HepG2 (cell line): ENCODE measurements at regions not wholly inside any gene's neighbourhood (a gene's known extent, or its start where the extent isn't known, plus 50 kb on each side); places are given as distances from the start of the nearest gene placed in this dataset.

ENCODE experiments used
- ARID3A ChIP-seq: IDR thresholded peaks from 2 replicates; pipeline ENCODE4 v1.6.1; 2012; ENCODE audit warnings: low read depth, low read length, improper control_type of control experiment
- HNF1B ChIP-seq: sonication (generic); formaldehyde crosslinking; IDR thresholded peaks from 2 replicates; pipeline ENCODE4 v1.5.1; 2020; ENCODE audit warnings: mild to moderate bottlenecking, moderate library complexity, missing genetic modification reagents
- MEF2D ChIP-seq: sonication (generic); formaldehyde crosslinking; IDR thresholded peaks from 2 replicates; pipeline ENCODE4 v1.5.1; 2020; ENCODE audit warnings: mild to moderate bottlenecking, missing genetic modification reagents
- MXD4 ChIP-seq: IDR thresholded peaks from 2 replicates; pipeline ENCODE4 v1.6.1; 2016; ENCODE audit warnings: mild to moderate bottlenecking, missing biosample characterization, missing genetic modification reagents
- NFE2L1 ChIP-seq: sonication (generic); formaldehyde crosslinking; IDR thresholded peaks from 2 replicates; pipeline ENCODE4 v1.4.0; 2020; ENCODE audit warnings: missing genetic modification reagents, mild to moderate bottlenecking, borderline replicate concordance
- RARA ChIP-seq: IDR thresholded peaks from 2 replicates; pipeline ENCODE4 v1.6.1; 2016; ENCODE audit warnings: missing genetic modification reagents, missing compliant biosample characterization
- REPIN1 ChIP-seq: sonication (generic); formaldehyde crosslinking; IDR thresholded peaks from 2 replicates; pipeline ENCODE4 v1.8.0; 2022; ENCODE audit warnings: missing genetic modification reagents, low read depth, mild to moderate bottlenecking, borderline replicate concordance
- SMARCC2 ChIP-seq: fragments of 450-650 bp; IDR thresholded peaks from 2 replicates; pipeline ENCODE4 v1.6.1; 2017; ENCODE audit warnings: antibody characterized with exemption, mild to moderate bottlenecking
- SOX6 ChIP-seq, 2 experiments: fragments of 450-650 bp in 1 of 2; sonication (generic) in 1 of 2; formaldehyde crosslinking in 1 of 2; IDR thresholded peaks; 2 replicates each; pipeline versions ENCODE4 v1.4.0 to v1.6.1; 2017 to 2020; ENCODE audit warnings: antibody characterized with exemption in 1 of 2, mild to moderate bottlenecking in 1 of 2, missing genetic modification reagents in 1 of 2
- ZBTB14 ChIP-seq: sonication (generic); formaldehyde crosslinking; IDR thresholded peaks from 2 replicates; pipeline ENCODE4 v1.4.0; 2020; ENCODE audit warnings: missing genetic modification reagents
- ZBTB39 ChIP-seq: sonication (generic); formaldehyde crosslinking; IDR thresholded peaks from 2 replicates; pipeline ENCODE4 v1.5.0; 2020; ENCODE audit warnings: missing genetic modification reagents
- ZFAT ChIP-seq: sonication (generic); formaldehyde crosslinking; conservative IDR thresholded peaks from 2 replicates; pipeline ENCODE4 v1.8.1; 2023; ENCODE audit warnings: missing genetic modification reagents, inconsistent platforms
- ZNF205 ChIP-seq: IDR thresholded peaks from 2 replicates; pipeline ENCODE4 v1.6.1; 2018; ENCODE audit warnings: missing biosample characterization, missing genetic modification reagents
- ZNF232 ChIP-seq: sonication (generic); formaldehyde crosslinking; IDR thresholded peaks from 2 replicates; pipeline ENCODE4 v1.4.0; 2020; ENCODE audit warnings: missing genetic modification reagents, borderline replicate concordance
- ZNF253 ChIP-seq: sonication (generic); formaldehyde crosslinking; IDR thresholded peaks from 2 replicates; pipeline ENCODE4 v1.8.0; 2022; ENCODE audit warnings: mild to moderate bottlenecking, missing genetic modification reagents, borderline replicate concordance
- ZNF260 ChIP-seq: sonication (generic); formaldehyde crosslinking; IDR thresholded peaks from 2 replicates; pipeline ENCODE4 v1.4.0; 2020; ENCODE audit warnings: missing genetic modification reagents, low read depth, mild to moderate bottlenecking, borderline replicate concordance
- ZNF354B ChIP-seq: sonication (generic); formaldehyde crosslinking; IDR thresholded peaks from 2 replicates; pipeline ENCODE4 v1.8.0; 2022; ENCODE audit warnings: mild to moderate bottlenecking, missing genetic modification reagents
- ZNF672 ChIP-seq: sonication (generic); formaldehyde crosslinking; IDR thresholded peaks from 2 replicates; pipeline ENCODE4 v1.8.1; 2022; ENCODE audit warnings: missing genetic modification reagents
- TF ChIP-seq, protein P1 (sequence below): sonication (generic); formaldehyde crosslinking; IDR thresholded peaks from 2 replicates; pipeline ENCODE4 v1.8.1; 2023; ENCODE audit warnings: mild to moderate bottlenecking, missing genetic modification reagents, borderline replicate concordance
- TF ChIP-seq, protein P2 (sequence below): sonication (generic); formaldehyde crosslinking; IDR thresholded peaks from 2 replicates; pipeline ENCODE4 v1.5.0; 2020; ENCODE audit warnings: missing genetic modification reagents

- TF ChIP-seq ZBTB14 (no peak), ZBTB39 (CRISPR knock-in tag) (0 out of 2 replicates have a peak, but pooled peaks have one; percentile 52), HNF1B (peak; percentile 98), ZNF354B (CRISPR knock-in tag) (no peak), ZNF205 (CRISPR knock-in tag) (peak; percentile 26; the same call in 1 of the 2 replicates), ARID3A (peak; percentile 47; the same call in 1 of the 2 replicates), SOX6 (IDR thresholded peaks at IDR 0.05) (no peak), SOX6 (CRISPR knock-in tag; IDR thresholded peaks at IDR 0.05) (peak; percentile 95), SMARCC2 (no peak), MXD4 (CRISPR knock-in tag) (peak; percentile 79; the same call in 1 of the 2 replicates), ZNF232 (CRISPR knock-in tag) (peak; percentile 97), REPIN1 (CRISPR knock-in tag) (peak; percentile 66; the same call in 1 of the 2 replicates), ZNF253 (no peak), MEF2D (CRISPR knock-in tag) (peak; percentile 97), ZNF260 (CRISPR knock-in tag) (no peak), RARA (CRISPR knock-in tag) (peak; percentile 100), ZFAT (CRISPR knock-in tag) (no peak), NFE2L1 (CRISPR knock-in tag) (no peak), ZNF672 (CRISPR knock-in tag) (no peak)
- TF ChIP-seq, protein P1, sequence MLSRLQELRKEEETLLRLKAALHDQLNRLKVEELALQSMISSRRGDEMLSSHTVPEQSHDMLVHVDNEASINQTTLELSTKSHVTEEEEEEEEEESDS (CRISPR knock-in tag), result no peak; the same call in 1 of the 2 replicates
- TF ChIP-seq, protein P2, sequence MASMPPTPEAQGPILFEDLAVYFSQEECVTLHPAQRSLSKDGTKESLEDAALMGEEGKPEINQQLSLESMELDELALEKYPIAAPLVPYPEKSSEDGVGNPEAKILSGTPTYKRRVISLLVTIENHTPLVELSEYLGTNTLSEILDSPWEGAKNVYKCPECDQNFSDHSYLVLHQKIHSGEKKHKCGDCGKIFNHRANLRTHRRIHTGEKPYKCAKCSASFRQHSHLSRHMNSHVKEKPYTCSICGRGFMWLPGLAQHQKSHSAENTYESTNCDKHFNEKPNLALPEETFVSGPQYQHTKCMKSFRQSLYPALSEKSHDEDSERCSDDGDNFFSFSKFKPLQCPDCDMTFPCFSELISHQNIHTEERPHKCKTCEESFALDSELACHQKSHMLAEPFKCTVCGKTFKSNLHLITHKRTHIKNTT (CRISPR knock-in tag), result no peak
Measured at GRCh38 chr21:39033878-39034589, 149.2 kb downstream of the PSMG1 start (continued).
